ENCODE measurements at regions not wholly inside any gene's neighbourhood (a gene's known extent, or its start where the extent isn't known, plus 50 kb on each side); places are given as distances from the start of the nearest gene placed in this dataset.

GRCh38 chr6:165850434-165851019, 187.5 kb upstream of the PDE10A start:
- TF ChIP-seq CTCF (IDR thresholded peaks at IDR 0.05; ENCODE audit: borderline replicate concordance, extremely low read depth, low read length, poor library complexity, severe bottlenecking) (peak; percentile 94), EZH2 (IDR thresholded peaks at IDR 0.05; ENCODE audit: borderline replicate concordance, low read depth, low read length, severe bottlenecking) (no peak)

All from DND-41 (cell line).